ENCODE measurements at regions not wholly inside any gene's neighbourhood (a gene's known extent, or its start where the extent isn't known, plus 50 kb on each side); places are given as distances from the start of the nearest gene placed in this dataset.

DNA sequence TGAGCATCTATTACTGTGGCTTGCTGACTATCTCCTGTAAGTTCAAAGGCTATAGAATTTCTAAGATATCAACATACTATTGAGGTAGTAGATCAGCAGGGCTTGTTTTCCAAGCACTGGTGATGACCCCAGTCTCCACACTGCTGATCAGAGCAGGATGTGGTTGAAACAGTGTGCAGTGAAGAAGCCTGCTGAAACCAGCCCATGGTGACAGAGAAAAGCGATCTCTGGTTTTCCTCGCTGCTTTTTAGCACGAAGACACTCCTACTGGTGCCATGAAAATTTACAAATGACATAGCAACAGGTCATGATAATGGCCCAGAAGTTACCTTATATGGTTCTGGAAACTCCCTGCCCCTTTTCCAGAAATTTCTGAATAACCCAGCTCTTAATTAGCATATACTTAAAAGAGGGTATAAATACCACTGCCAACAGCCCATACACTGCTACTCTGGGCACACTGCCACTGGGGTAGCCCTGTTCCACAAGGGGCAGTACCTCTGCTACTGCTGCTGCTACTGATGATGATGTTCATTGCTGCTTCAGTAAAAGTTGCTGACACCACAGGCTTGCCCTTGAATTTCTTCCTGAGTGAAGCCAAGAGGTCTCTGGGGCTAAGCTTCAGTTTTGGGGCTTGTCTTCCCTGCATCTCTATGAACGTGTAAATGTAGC, 1689.5 kb upstream of the PCDH10 start (continued):
- no peak for TF ChIP-seq SETDB1 (IDR thresholded peaks at IDR 0.05; ENCODE audit: insufficient read length, low read length)
- TF ChIP-seq ZNF596 (tag by site-specific recombination; IDR thresholded peaks at IDR 0.05), result no peak
- TF ChIP-seq WT1 (tag by site-specific recombination; IDR thresholded peaks at IDR 0.05), result no peak
- TF ChIP-seq ZNF549 (tag by site-specific recombination; IDR thresholded peaks at IDR 0.05), result no peak

GRCh38 chr4:131470360-131470759, 1678.7 kb upstream of the PCDH10 start:
- no peaks in the 10 kb centered on the region for H3K4me1 ChIP-seq (ENCODE audit: control insufficient read depth, insufficient read depth, low read length)
- TF ChIP-seq PRDM1 (tag by site-specific recombination; IDR thresholded peaks at IDR 0.05) (no peak), ZNF600 (tag by site-specific recombination; IDR thresholded peaks at IDR 0.05) (no peak), ZNF175 (tag by site-specific recombination; IDR thresholded peaks at IDR 0.05) (no peak), KLF7 (tag by site-specific recombination; IDR thresholded peaks at IDR 0.05; ENCODE audit: borderline replicate concordance) (no peak), ZNF354C (tag by site-specific recombination; IDR thresholded peaks at IDR 0.05; ENCODE audit: borderline replicate concordance, low read depth) (no peak), PRDM10 (tag by site-specific recombination; IDR thresholded peaks at IDR 0.05) (no peak), KLF8 (tag by site-specific recombination; IDR thresholded peaks at IDR 0.05) (no peak), ZNF114 (tag by site-specific recombination; IDR thresholded peaks at IDR 0.05) (no peak), ZNF658 (tag by site-specific recombination; IDR thresholded peaks at IDR 0.05) (no peak), ZNF449 (tag by site-specific recombination; IDR thresholded peaks at IDR 0.05) (no peak)
- TF ChIP-seq, protein P1, sequence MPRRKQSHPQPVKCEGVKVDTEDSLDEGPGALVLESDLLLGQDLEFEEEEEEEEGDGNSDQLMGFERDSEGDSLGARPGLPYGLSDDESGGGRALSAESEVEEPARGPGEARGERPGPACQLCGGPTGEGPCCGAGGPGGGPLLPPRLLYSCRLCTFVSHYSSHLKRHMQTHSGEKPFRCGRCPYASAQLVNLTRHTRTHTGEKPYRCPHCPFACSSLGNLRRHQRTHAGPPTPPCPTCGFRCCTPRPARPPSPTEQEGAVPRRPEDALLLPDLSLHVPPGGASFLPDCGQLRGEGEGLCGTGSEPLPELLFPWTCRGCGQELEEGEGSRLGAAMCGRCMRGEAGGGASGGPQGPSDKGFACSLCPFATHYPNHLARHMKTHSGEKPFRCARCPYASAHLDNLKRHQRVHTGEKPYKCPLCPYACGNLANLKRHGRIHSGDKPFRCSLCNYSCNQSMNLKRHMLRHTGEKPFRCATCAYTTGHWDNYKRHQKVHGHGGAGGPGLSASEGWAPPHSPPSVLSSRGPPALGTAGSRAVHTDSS (tag by site-specific recombination; IDR thresholded peaks at IDR 0.05), result no peak

DNA sequence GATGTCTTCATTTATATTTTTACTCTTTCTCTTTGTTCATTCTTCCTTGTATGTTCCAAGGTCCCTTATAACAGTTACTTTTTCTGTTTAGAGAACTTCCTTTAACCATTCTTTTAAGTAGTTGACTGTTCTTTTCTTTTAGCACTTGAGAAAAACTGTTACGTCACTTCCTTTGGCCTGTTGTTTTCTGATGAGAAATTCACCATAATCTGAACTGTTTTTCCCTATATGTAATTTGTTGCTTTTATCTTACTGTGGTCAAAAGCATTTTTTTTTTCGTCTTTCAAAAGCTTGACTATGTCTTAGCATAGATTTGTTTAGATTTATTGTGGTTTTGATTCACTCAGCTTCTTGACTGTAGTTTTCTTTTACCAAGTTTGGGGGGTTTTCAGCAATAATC, 1660.3 kb upstream of the PCDH10 start:
- Histone ChIP-seq H3K9me3 (ENCODE audit: control insufficient read depth, insufficient read depth, low read depth, low read length) (no peaks in the 10 kb centered on the region), H3K4me1 (ENCODE audit: control insufficient read depth, insufficient read depth, low read length) (no peaks in the 10 kb centered on the region), H3K4me3 (ENCODE audit: low read depth, low read length) (no peak overlapping the region), H3K36me3 (ENCODE audit: control insufficient read depth in 2 of 2, insufficient read depth in 1 of 2, low read length in 2 of 2) (no peaks in the 10 kb centered on the region), H3K27ac (ENCODE audit: extremely low read depth, low read depth, low read length) (no peak overlapping the region)
- TF ChIP-seq ZNF514 (tag by site-specific recombination; IDR thresholded peaks at IDR 0.05) (no peak), ZBTB20 (tag by site-specific recombination; IDR thresholded peaks at IDR 0.05) (no peak), ZNF112 (tag by site-specific recombination; IDR thresholded peaks at IDR 0.05) (no peak), ZNF121 (tag by site-specific recombination; IDR thresholded peaks at IDR 0.05) (no peak), SP7 (tag by site-specific recombination; IDR thresholded peaks at IDR 0.05) (no peak), KLF7 (tag by site-specific recombination; IDR thresholded peaks at IDR 0.05; ENCODE audit: borderline replicate concordance) (no peak), ZSCAN30 (tag by site-specific recombination; IDR thresholded peaks at IDR 0.05) (no peak), ZNF18 (tag by site-specific recombination; IDR thresholded peaks at IDR 0.05) (no peak), ZNF626 (tag by site-specific recombination; IDR thresholded peaks at IDR 0.05) (no peak), ZNF670 (tag by site-specific recombination; IDR thresholded peaks at IDR 0.05; ENCODE audit: low read depth) (no peak)
- TF ChIP-seq, protein P2, sequence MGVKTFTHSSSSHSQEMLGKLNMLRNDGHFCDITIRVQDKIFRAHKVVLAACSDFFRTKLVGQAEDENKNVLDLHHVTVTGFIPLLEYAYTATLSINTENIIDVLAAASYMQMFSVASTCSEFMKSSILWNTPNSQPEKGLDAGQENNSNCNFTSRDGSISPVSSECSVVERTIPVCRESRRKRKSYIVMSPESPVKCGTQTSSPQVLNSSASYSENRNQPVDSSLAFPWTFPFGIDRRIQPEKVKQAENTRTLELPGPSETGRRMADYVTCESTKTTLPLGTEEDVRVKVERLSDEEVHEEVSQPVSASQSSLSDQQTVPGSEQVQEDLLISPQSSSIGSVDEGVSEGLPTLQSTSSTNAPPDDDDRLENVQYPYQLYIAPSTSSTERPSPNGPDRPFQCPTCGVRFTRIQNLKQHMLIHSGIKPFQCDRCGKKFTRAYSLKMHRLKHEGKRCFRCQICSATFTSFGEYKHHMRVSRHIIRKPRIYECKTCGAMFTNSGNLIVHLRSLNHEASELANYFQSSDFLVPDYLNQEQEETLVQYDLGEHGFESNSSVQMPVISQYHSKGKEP (tag by site-specific recombination; IDR thresholded peaks at IDR 0.05), result no peak
- CTCF ChIA-PET, result no interaction called here
- POLR2A ChIA-PET, result no interaction called here

More at GRCh38 chr4:131470360-131470759, 1678.7 kb upstream of the PCDH10 start:
- Histone ChIP-seq H3K36me3 (ENCODE audit: control insufficient read depth in 2 of 2, insufficient read depth in 1 of 2, low read length in 2 of 2) (no peaks in the 10 kb centered on the region), H3K9me3 (ENCODE audit: control insufficient read depth, insufficient read depth, low read depth, low read length) (no peaks in the 10 kb centered on the region), H3K4me3 (ENCODE audit: low read depth, low read length) (no peak overlapping the region), H3K27ac (ENCODE audit: extremely low read depth, low read depth, low read length) (no peak overlapping the region)
- ChIA-PET CTCF (no interaction called here), POLR2A (no interaction called here)

All from HEK293 (cell line).